Spleen (tissue), 11 donors: ENCODE measurements at regions not wholly inside any gene's neighbourhood (a gene's known extent, or its start where the extent isn't known, plus 50 kb on each side); places are given as distances from the start of the nearest gene placed in this dataset.
"Not testable (repeated sequence)": the region's sequence is repeated elsewhere in the genome, so short reads cannot be mapped to it uniquely, and the experiment has no call there.

ENCODE experiments used
- DNase-seq: peaks from one replicate; pipeline ENCODE4 v3.0.0-alpha.2; 2020
- H3K27ac ChIP-seq, 8 donors: fragments of 200-600 bp; sonication (generic) in 7 of 8; 1 replicate in 4 of 8; 2 replicates in 4 of 8; pipeline versions ENCODE4 v1.5.0 to v1.8.0; 2016 to 2021; ENCODE audit warnings: inconsistent platforms in 4 of 8, mild to moderate bottlenecking in 4 of 8, moderate library complexity in 1 of 8
- H3K27me3 ChIP-seq, 7 donors: fragments of 200-600 bp; sonication (generic) in 6 of 7; replicated peaks in 1 of 7; 1 replicate in 4 of 7; 2 replicates in 3 of 7; pipeline versions ENCODE4 v1.5.0 to v1.8.0; 2016 to 2021; ENCODE audit warnings: inconsistent platforms in 3 of 7, mild to moderate bottlenecking in 1 of 7
- H3K36me3 ChIP-seq, 6 donors: fragments of 200-600 bp; sonication (generic) in 5 of 6; 1 replicate in 4 of 6; 2 replicates in 2 of 6; pipeline versions ENCODE4 v1.5.0 to v1.8.0; 2016 to 2021; ENCODE audit warnings: inconsistent platforms in 2 of 6
- H3K4me1 ChIP-seq, 6 donors: fragments of 200-600 bp; sonication (generic) in 5 of 6; 1 replicate in 3 of 6; 2 replicates in 3 of 6; pipeline versions ENCODE4 v1.5.0 to v1.8.0; 2016 to 2021; ENCODE audit warnings: inconsistent platforms in 3 of 6
- H3K4me3 ChIP-seq, 8 donors: fragments of 200-600 bp; sonication (generic) in 7 of 8; 1 replicate in 4 of 8; 2 replicates in 4 of 8; pipeline versions ENCODE4 v1.5.0 to v1.8.0; 2016 to 2021; ENCODE audit warnings: inconsistent platforms in 4 of 8, mild to moderate bottlenecking in 4 of 8, moderate library complexity in 2 of 8
- H3K9me3 ChIP-seq, 8 donors: fragments of 200-600 bp; sonication (generic) in 7 of 8; 1 replicate in 4 of 8; 2 replicates in 4 of 8; pipeline versions ENCODE4 v1.5.0 to v1.8.0; 2016 to 2021; ENCODE audit warnings: inconsistent platforms in 4 of 8
- CTCF ChIP-seq, 11 experiments: fragments of 200-600 bp in 7 of 11; fragments of 450-650 bp in 4 of 11; sonication (generic) in 4 of 11; IDR thresholded peaks in 8 of 11; conservative IDR thresholded peaks in 3 of 11; 1 replicate in 7 of 11; 2 replicates in 4 of 11; pipeline versions ENCODE4 v1.4.0 to v1.8.0; 2016 to 2021; ENCODE audit warnings: antibody characterized with exemption in 11 of 11, inconsistent platforms in 4 of 11, mild to moderate bottlenecking in 1 of 11
- POLR2A ChIP-seq, 3 donors: fragments of 450-650 bp; IDR thresholded peaks; one replicate each; pipeline ENCODE4 v1.5.1; 2017; ENCODE audit warnings: antibody characterized with exemption in 3 of 3, mild to moderate bottlenecking in 1 of 3
- POLR2AphosphoS5 ChIP-seq, 3 donors: sonication (generic); formaldehyde crosslinking; IDR thresholded peaks; one replicate each; pipeline ENCODE4 v1.5.1; 2017; ENCODE audit warnings: antibody characterized with exemption in 3 of 3
- WGBS, 5 donors: extraction: QIAGEN DNeasy Blood & Tissue Kit in 3 of 5; methylation state at CpG; one replicate each; pipeline versions ENCODE4 v1.1.5 to v1.1.7; 2013 to 2018; 5-methylcytosine and 5-hydroxymethylcytosine counted together
- intact Hi-C: fragments of 100-400 bp; cut with DNase I; formaldehyde crosslinking; loops from one replicate; pipeline ENCODE4 v1.15.0; 2023; ENCODE audit warnings: low total_unique reads
- donor health status: healthy with polysubstance abuse.
- donor health status: DM: no; HTN: no; CAD: no; lungs with moderate emphysema.
- donor health status: DM: no; HTN: no; CAD: no.
- donor health status: Bipolar disorder and iron deficiency.
- donor health status: healthy.
- donor health status: DM: no; HTN: no; CAD: no.
- donor health status: DM: yes; HTN: yes; CAD: no.

- Histone ChIP-seq H3K9me3 (no peaks in the 10 kb centered on the region), H3K27ac (no peak overlapping the region), H3K36me3 (no peaks in the 10 kb centered on the region), H3K27me3 (peaks cover 0 to 7% (median 0%) of the 10 kb centered on the region in 7 donors), H3K4me1 (peaks cover 0 to 7% (median 4%) of the 10 kb centered on the region in 6 donors), H3K4me3 (no peak overlapping the region)
- no peak for DNase-seq
- TF ChIP-seq POLR2A (IDR thresholded peaks at IDR 0.05) (no peak), POLR2AphosphoS5 (IDR thresholded peaks at IDR 0.05) (no peak), CTCF (IDR thresholded peaks at IDR 0.05 in 8 of 11, conservative IDR thresholded peaks at IDR 0.05 in 3 of 11) (no peak)
- intact Hi-C loops, result no loop called here
- WGBS, 5 donors, result 46 to 71% (median 54%) methylated on average over 1 of the region's 1 CpG
Observed at GRCh38 chr7:65304175-65304574, 69.5 kb upstream of the ZNF92 start.

- no peak for DNase-seq
- H3K27ac ChIP-seq, result no peak overlapping the region
- H3K36me3 ChIP-seq, result no peaks in the 10 kb centered on the region
- TF ChIP-seq POLR2AphosphoS5 (IDR thresholded peaks at IDR 0.05) (no peak), POLR2A (IDR thresholded peaks at IDR 0.05) (no peak), CTCF (IDR thresholded peaks at IDR 0.05 in 8 of 11, conservative IDR thresholded peaks at IDR 0.05 in 3 of 11) (no peak)
- no peaks in the 10 kb centered on the region for H3K9me3 ChIP-seq
- peaks cover 0 to 7% (median 4%) of the 10 kb centered on the region in 6 donors for H3K4me1 ChIP-seq
- no peak overlapping the region for H3K4me3 ChIP-seq
- H3K27me3 ChIP-seq, result peaks cover 0 to 7% (median 0%) of the 10 kb centered on the region in 7 donors
- intact Hi-C loops, result no loop called here
- 94 to 100% (median 100%) methylated on average over 1 of the region's 1 CpG for WGBS, 5 donors
Observed at GRCh38 chr7:65302883-65303282, 70.8 kb upstream of the ZNF92 start.

GRCh38 chr7:65301007-65301406 is 72.6 kb upstream of the ZNF92 start:
- no peak overlapping the region for H3K27ac ChIP-seq
- no peak for TF ChIP-seq POLR2AphosphoS5 (IDR thresholded peaks at IDR 0.05)
- no peak for TF ChIP-seq CTCF (IDR thresholded peaks at IDR 0.05 in 8 of 11, conservative IDR thresholded peaks at IDR 0.05 in 3 of 11)
- TF ChIP-seq POLR2A (IDR thresholded peaks at IDR 0.05), result no peak
- no peaks in the 10 kb centered on the region for H3K9me3 ChIP-seq
- no peak overlapping the region for H3K4me3 ChIP-seq
- H3K4me1 ChIP-seq, result peaks cover 0 to 7% (median 2%) of the 10 kb centered on the region in 6 donors
- intact Hi-C loops, result no loop called here
- 55 to 83% (median 71%) methylated on average over 2 of the region's 2 CpGs for WGBS, 5 donors
- no peak for DNase-seq
- H3K27me3 ChIP-seq, result no peaks in the 10 kb centered on the region
- no peaks in the 10 kb centered on the region for H3K36me3 ChIP-seq

GRCh38 chr7:65295409-65295808 is 78.2 kb upstream of the ZNF92 start:
- 48 to 81% (median 62%) methylated on average over 2 of the region's 2 CpGs for WGBS, 5 donors
- no peak overlapping the region for H3K27ac ChIP-seq

GRCh38 chr7:65290340-65290739 is 83.3 kb upstream of the ZNF92 start:
- H3K9me3 ChIP-seq, H3K4me1 ChIP-seq, H3K27me3 ChIP-seq, DNase-seq, H3K27ac ChIP-seq, intact Hi-C loops, H3K4me3 ChIP-seq, H3K36me3 ChIP-seq: not testable (repeated sequence)
- WGBS, 5 donors, result 95 to 97% (median 96%) methylated on average over 9 of the region's 9 CpGs

More at GRCh38 chr7:65295409-65295808, 78.2 kb upstream of the ZNF92 start:
- no peaks in the 10 kb centered on the region for H3K36me3 ChIP-seq
- H3K9me3 ChIP-seq, result no peaks in the 10 kb centered on the region
- DNase-seq, result no peak
- intact Hi-C loops, result no loop called here
- no peak overlapping the region for H3K4me3 ChIP-seq
- H3K27me3 ChIP-seq, result no peaks in the 10 kb centered on the region
- H3K4me1 ChIP-seq, result no peaks in the 10 kb centered on the region
- no peak for TF ChIP-seq POLR2AphosphoS5 (IDR thresholded peaks at IDR 0.05)
